ENCODE measurements at regions not wholly inside any gene's neighbourhood (a gene's known extent, or its start where the extent isn't known, plus 50 kb on each side); places are given as distances from the start of the nearest gene placed in this dataset.

GRCh38 chr9:129379181-129379836 lies 201.2 kb upstream of the IER5L start:
- DNase-seq: no peak

GRCh38 chr9:129377931-129378661 lies 200.0 kb upstream of the IER5L start:
- no peak for DNase-seq

- no peak for DNase-seq
Measured at GRCh38 chr9:129377181-129377580, 199.1 kb upstream of the IER5L start.

- no peak for DNase-seq
Measured at GRCh38 chr9:129375845-129376244, 197.8 kb upstream of the IER5L start.

- no peak for DNase-seq
Measured at GRCh38 chr9:129374651-129375050, 196.6 kb upstream of the IER5L start.

GRCh38 chr9:129374231-129374630 lies 196.2 kb upstream of the IER5L start:
- DNase-seq: no peak

- no peak for DNase-seq
Measured at GRCh38 chr9:129373361-129373760, 195.3 kb upstream of the IER5L start.

GRCh38 chr9:129370770-129371169 lies 192.7 kb upstream of the IER5L start:
- no peak for DNase-seq

GRCh38 chr9:129368444-129368978 lies 190.4 kb upstream of the IER5L start:
- no peak for DNase-seq

GRCh38 chr9:129367287-129367686 lies 189.2 kb upstream of the IER5L start:
- no peak for DNase-seq

- no peak for DNase-seq
Measured at GRCh38 chr9:129365196-129365595, 187.1 kb upstream of the IER5L start.

GRCh38 chr9:129363216-129363873 lies 185.3 kb upstream of the IER5L start:
- DNase-seq: no peak

- DNase-seq: no peak
Measured at GRCh38 chr9:129362287-129363000, 184.4 kb upstream of the IER5L start.

- DNase-seq: no peak
Measured at GRCh38 chr9:129361196-129361595, 183.1 kb upstream of the IER5L start.

GRCh38 chr9:129359916-129360536 lies 182.0 kb upstream of the IER5L start:
- DNase-seq: no peak

- DNase-seq: no peak
Measured at GRCh38 chr9:129359162-129359811, 181.2 kb upstream of the IER5L start.

GRCh38 chr9:129358621-129359154 lies 180.6 kb upstream of the IER5L start:
- no peak for DNase-seq

GRCh38 chr9:129357773-129358245 lies 179.7 kb upstream of the IER5L start:
- DNase-seq: no peak

- no peak for DNase-seq
Measured at GRCh38 chr9:129356871-129357772, 179.1 kb upstream of the IER5L start.

- DNase-seq: no peak
Measured at GRCh38 chr9:129355631-129356030, 177.6 kb upstream of the IER5L start.

- DNase-seq: no peak
Measured at GRCh38 chr9:129354498-129354897, 176.4 kb upstream of the IER5L start.

All from stimulated activated CD4-positive, alpha-beta T cell treated with anti-CD3 and anti-CD28 coated beads, Interleukin-12 subunit alpha, Interleukin-12 subunit beta, amount 100 ng/mL, for 4 hours (primary cell).